GM12878 (cell line): ENCODE measurements at regions not wholly inside any gene's neighbourhood (a gene's known extent, or its start where the extent isn't known, plus 50 kb on each side); places are given as distances from the start of the nearest gene placed in this dataset.

Source experiments
- ATAC-seq: fragments of 200-7000 bp; cut with Tn5 transposase; 3 replicates; pipeline ENCODE4 v1.9.1; 2020; ENCODE audit warnings: mild to moderate bottlenecking, moderate library complexity
- BruUV-seq: library from RNA; stranded (reverse); fragments of 400-500 nt; replicated peaks from 2 replicates; lab custom pipeline; 2021; lab: Mats Ljungman, UMichigan
- CTCF ChIA-PET: fragments of 300-600 bp; sonication (Branson Sonifier 250); formaldehyde crosslinking; extraction: SDS; loops from one replicate; lab custom pipeline; 2021; ENCODE audit warnings: inconsistent platforms; lab: Yijun Ruan, JAX
- POLR2A ChIA-PET: fragments of 350-600 bp; formaldehyde crosslinking; extraction: SDS; loops from one replicate; lab custom pipeline; 2021; ENCODE audit warnings: inconsistent platforms; lab: Charles Lee
- RAD21 ChIA-PET: fragments of 300-600 bp; sonication (Branson Sonifier 250); formaldehyde crosslinking; loops from one replicate; lab custom pipeline; 2023; ENCODE audit warnings: antibody characterized with exemption; ENCODE audit not compliant: unreplicated experiment; lab: Charles Lee
- SMC1A ChIA-PET: fragments of 300-600 bp; sonication (Branson Sonifier 250); formaldehyde crosslinking; loops from one replicate; lab custom pipeline; 2023; ENCODE audit not compliant: unreplicated experiment, uncharacterized antibody; lab: Charles Lee
- DNase-seq: peaks from one replicate; pipeline ENCODE4 v3.0.0-alpha.2; 2011; ENCODE audit warnings: low read depth, low spot score
- FAIRE-seq: peaks from 3 replicates; lab custom pipeline; 2011; peaks lifted over from hg19 to GRCh38; lab: Jason Lieb, UNC
- H2AFZ ChIP-seq: 2 replicates; pipeline ENCODE4 v1.6.0; 2011; ENCODE audit warnings: low read depth, low read length, control low read depth; ENCODE audit not compliant: control insufficient read depth
- H3K27ac ChIP-seq: 2 replicates; pipeline ENCODE4 v1.5.1; 2011; ENCODE audit warnings: control low read depth; ENCODE audit not compliant: control insufficient read depth, insufficient read depth
- H3K27me3 ChIP-seq, 2 experiments: replicated peaks in 1 of 2; 2 replicates each; pipeline versions ENCODE4 v1.6.0 to v1.6.1; 2011; ENCODE audit warnings: low read length in 1 of 2; ENCODE audit not compliant: control insufficient read depth in 2 of 2, insufficient read depth in 2 of 2
- H3K36me3 ChIP-seq, 2 experiments: 2 replicates each; pipeline ENCODE4 v1.5.1; 2011; ENCODE audit warnings: low read length in 1 of 2; ENCODE audit not compliant: control insufficient read depth in 2 of 2, insufficient read depth in 2 of 2
- H3K4me1 ChIP-seq: 2 replicates; pipeline ENCODE4 v1.6.1; 2011; ENCODE audit warnings: mild to moderate bottlenecking, low read length, moderate library complexity, mixed read lengths; ENCODE audit not compliant: control insufficient read depth, insufficient read depth
- H3K4me2 ChIP-seq: 2 replicates; pipeline ENCODE4 v1.6.0; 2011; ENCODE audit warnings: control low read depth; ENCODE audit not compliant: control insufficient read depth, insufficient read depth
- H3K4me3 ChIP-seq: fragments of 200-600 bp; sonication (generic); 2 replicates; pipeline ENCODE4 v1.5.1; 2016
- H3K79me2 ChIP-seq: 2 replicates; pipeline ENCODE4 v1.6.0; 2011; ENCODE audit warnings: low read length; ENCODE audit not compliant: control insufficient read depth, insufficient read depth
- H3K9ac ChIP-seq: 2 replicates; pipeline ENCODE4 v1.8.0; 2011; ENCODE audit warnings: low read length, control low read depth, mixed read lengths; ENCODE audit not compliant: control insufficient read depth, insufficient read depth
- H3K9me3 ChIP-seq: replicated peaks from 3 replicates; pipeline ENCODE4 v1.5.1; 2011; ENCODE audit warnings: mild to moderate bottlenecking, low read length; ENCODE audit not compliant: control insufficient read depth, insufficient read depth
- H4K20me1 ChIP-seq: 2 replicates; pipeline ENCODE4 v1.6.0; 2011; ENCODE audit not compliant: control insufficient read depth, insufficient read depth
- CBX3 ChIP-seq: fragments of 200-600 bp; sonication (generic); IDR thresholded peaks from 2 replicates; pipeline ENCODE4 v1.6.1; 2016; ENCODE audit warnings: low read depth, borderline replicate concordance
- EP300 ChIP-seq, 2 experiments: fragments of 150-350 bp in 1 of 2; IDR thresholded peaks; 2 replicates each; pipeline ENCODE4 v1.6.1; 2011 to 2012; ENCODE audit warnings: low read depth in 2 of 2, low read length in 2 of 2, borderline replicate concordance in 1 of 2, improper control_type of control experiment in 1 of 2, inconsistent platforms in 1 of 2; ENCODE audit not compliant: control insufficient read depth in 1 of 2
- FOXK2 ChIP-seq: fragments of 450-650 bp; IDR thresholded peaks from 2 replicates; pipeline ENCODE4 v1.6.1; 2017; ENCODE audit warnings: mild to moderate bottlenecking, moderate library complexity
- GATAD2B ChIP-seq: fragments of 450-650 bp; conservative IDR thresholded peaks from 2 replicates; pipeline ENCODE4 v1.6.1; 2017; ENCODE audit warnings: low read depth, mild to moderate bottlenecking, moderate library complexity
- KLF5 ChIP-seq: fragments of 450-650 bp; IDR thresholded peaks from 2 replicates; pipeline ENCODE4 v1.6.1; 2014; ENCODE audit warnings: mild to moderate bottlenecking; ENCODE audit not compliant: partially characterized antibody
- NBN ChIP-seq: fragments of 450-650 bp; IDR thresholded peaks from 2 replicates; pipeline ENCODE4 v1.6.1; 2016
- NFYA ChIP-seq: IDR thresholded peaks from 2 replicates; pipeline ENCODE4 v1.6.1; 2011; ENCODE audit warnings: low read depth, mild to moderate bottlenecking, low read length, improper control_type of control experiment, borderline replicate concordance
- NR2C2 ChIP-seq: IDR thresholded peaks from 2 replicates; pipeline ENCODE4 v1.6.1; 2011; ENCODE audit warnings: borderline replicate concordance, low read depth; ENCODE audit not compliant: control insufficient read depth, insufficient read length
- SMC3 ChIP-seq: IDR thresholded peaks from 2 replicates; pipeline ENCODE4 v1.6.1; 2011; ENCODE audit warnings: low read length, improper control_type of control experiment, borderline replicate concordance
- SREBF1 ChIP-seq: IDR thresholded peaks from 2 replicates; pipeline ENCODE4 v1.6.1; 2012; ENCODE audit warnings: mild to moderate bottlenecking, low read length
- SUZ12 ChIP-seq: fragments of 200-600 bp; sonication (generic); IDR thresholded peaks from one replicate; pipeline ENCODE4 v1.6.1; 2018; ENCODE audit warnings: antibody characterized with exemption, mild to moderate bottlenecking; ENCODE audit not compliant: unreplicated experiment
- TARDBP ChIP-seq: IDR thresholded peaks from 2 replicates; pipeline ENCODE4 v1.6.1; 2016; ENCODE audit warnings: borderline replicate concordance
- TCF7 ChIP-seq: IDR thresholded peaks from 2 replicates; pipeline ENCODE4 v1.6.1; 2014; ENCODE audit warnings: antibody characterized with exemption, borderline replicate concordance
- ZBED1 ChIP-seq: IDR thresholded peaks from 2 replicates; pipeline ENCODE4 v1.6.1; 2016; ENCODE audit warnings: borderline replicate concordance
- ZZZ3 ChIP-seq: IDR thresholded peaks from 2 replicates; pipeline ENCODE4 v1.6.1; 2011; ENCODE audit warnings: low read depth; ENCODE audit not compliant: control insufficient read depth, insufficient read length
- in situ Hi-C: fragments of 300-500 bp; cut with MboI; formaldehyde crosslinking; loops from 9 replicates; pipeline ENCODE4 v1.14.3; 2018; ENCODE audit warnings: mixed read lengths
- intact Hi-C: fragments of 100-400 bp; cut with micrococcal nuclease; formaldehyde crosslinking; loops from one replicate; pipeline ENCODE4 v1.14.2; 2022; ENCODE audit not compliant: unreplicated experiment
- TF ChIP-seq, protein P1 (sequence below): fragments of 450-650 bp; IDR thresholded peaks from 2 replicates; pipeline ENCODE4 v1.6.1; 2018; ENCODE audit warnings: borderline replicate concordance, mild to moderate bottlenecking; ENCODE audit not compliant: partially characterized antibody

DNA sequence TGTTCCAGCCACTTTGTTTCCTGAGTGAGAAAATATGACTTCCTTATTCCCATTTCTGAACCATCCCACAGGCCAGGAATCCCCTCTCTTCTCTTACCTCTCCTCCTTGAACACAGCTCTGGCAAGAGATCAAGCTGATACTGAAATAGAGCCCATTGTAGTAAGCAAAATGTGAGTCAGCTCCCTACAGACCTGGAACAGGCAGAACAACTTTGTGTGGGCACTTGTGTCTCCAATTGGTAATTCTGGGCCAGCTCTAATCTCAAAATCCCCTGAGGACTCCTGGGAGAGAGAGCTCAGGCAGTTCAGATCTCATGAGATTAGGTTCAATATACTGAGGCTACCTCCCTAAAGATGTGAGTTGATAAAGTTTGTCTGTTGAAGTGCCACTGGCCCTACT, 213.5 kb downstream of the GUCY2F start:
- Histone ChIP-seq H3K79me2 (no peaks in the 10 kb centered on the region), H3K4me3 (no peak overlapping the region), H3K27me3 (no peaks in the 10 kb centered on the region), H3K27ac (no peak overlapping the region), H3K9me3 (no peaks in the 10 kb centered on the region; the same call in 2 of the 3 replicates), H3K9ac (no peak overlapping the region), H3K36me3 (no peaks in the 10 kb centered on the region), H4K20me1 (no peaks in the 10 kb centered on the region), H3K4me1 (peaks cover 15% of the 10 kb centered on the region), H3K4me2 (no peak overlapping the region), H2AFZ (no peak overlapping the region)
- DNase-seq (no peak), FAIRE-seq (no peak), ATAC-seq (no peak)
- BruUV-seq: no TSS peak
- ChIA-PET POLR2A (interaction anchor here (4.2 kb wide), 1 partner anchor 79 kb away, joined by 32 read pairs; no protein-coding TSS in a partner anchor), CTCF (interaction anchor here (0.5 to 7.3 kb wide), 8 partner anchors 8 to 569 kb away, joined by 3 to 59 read pairs (median 5); no protein-coding TSS in a partner anchor), SMC1A (interaction anchor here (0.9 to 11.2 kb wide), 11 partner anchors 15 to 569 kb away, joined by 3 to 168 read pairs (median 5); no protein-coding TSS in a partner anchor), RAD21 (interaction anchor here (0.9 to 8.2 kb wide), 6 partner anchors 14 to 568 kb away, joined by 3 to 155 read pairs (median 4); no protein-coding TSS in a partner anchor)
- TF ChIP-seq, protein P1, sequence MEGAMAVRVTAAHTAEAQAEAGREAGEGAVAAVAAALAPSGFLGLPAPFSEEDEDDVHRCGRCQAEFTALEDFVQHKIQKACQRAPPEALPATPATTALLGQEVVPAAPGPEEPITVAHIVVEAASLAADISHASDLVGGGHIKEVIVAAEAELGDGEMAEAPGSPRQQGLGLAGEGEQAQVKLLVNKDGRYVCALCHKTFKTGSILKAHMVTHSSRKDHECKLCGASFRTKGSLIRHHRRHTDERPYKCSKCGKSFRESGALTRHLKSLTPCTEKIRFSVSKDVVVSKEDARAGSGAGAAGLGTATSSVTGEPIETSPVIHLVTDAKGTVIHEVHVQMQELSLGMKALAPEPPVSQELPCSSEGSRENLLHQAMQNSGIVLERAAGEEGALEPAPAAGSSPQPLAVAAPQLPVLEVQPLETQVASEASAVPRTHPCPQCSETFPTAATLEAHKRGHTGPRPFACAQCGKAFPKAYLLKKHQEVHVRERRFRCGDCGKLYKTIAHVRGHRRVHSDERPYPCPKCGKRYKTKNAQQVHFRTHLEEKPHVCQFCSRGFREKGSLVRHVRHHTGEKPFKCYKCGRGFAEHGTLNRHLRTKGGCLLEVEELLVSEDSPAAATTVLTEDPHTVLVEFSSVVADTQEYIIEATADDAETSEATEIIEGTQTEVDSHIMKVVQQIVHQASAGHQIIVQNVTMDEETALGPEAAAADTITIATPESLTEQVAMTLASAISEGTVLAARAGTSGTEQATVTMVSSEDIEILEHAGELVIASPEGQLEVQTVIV: no peak
- no peak for TF ChIP-seq NFYA
- no peak for TF ChIP-seq EP300 (IDR thresholded peaks at IDR 0.05; ENCODE audit: borderline replicate concordance in 1 of 2, control insufficient read depth in 1 of 2, low read depth in 2 of 2, low read length in 2 of 2)
- TF ChIP-seq CBX3: no peak
- TF ChIP-seq TARDBP: no peak
- TF ChIP-seq KLF5: no peak
- TF ChIP-seq GATAD2B: no peak
- TF ChIP-seq TCF7: no peak
- no peak for TF ChIP-seq SUZ12
- TF ChIP-seq ZZZ3: no peak
- no peak for TF ChIP-seq SMC3
- TF ChIP-seq NR2C2: no peak
- TF ChIP-seq NBN: no peak
- TF ChIP-seq SREBF1: no peak
- TF ChIP-seq ZBED1: no peak
- no peak for TF ChIP-seq FOXK2
- intact Hi-C loops: no loop called here
- in situ Hi-C loops: no loop called here
